ENCODE measurements at regions not wholly inside any gene's neighbourhood (a gene's known extent, or its start where the extent isn't known, plus 50 kb on each side); places are given as distances from the start of the nearest gene placed in this dataset.
"Not testable (repeated sequence)": the region's sequence is repeated elsewhere in the genome, so short reads cannot be mapped to it uniquely, and the experiment has no call there.

DNA sequence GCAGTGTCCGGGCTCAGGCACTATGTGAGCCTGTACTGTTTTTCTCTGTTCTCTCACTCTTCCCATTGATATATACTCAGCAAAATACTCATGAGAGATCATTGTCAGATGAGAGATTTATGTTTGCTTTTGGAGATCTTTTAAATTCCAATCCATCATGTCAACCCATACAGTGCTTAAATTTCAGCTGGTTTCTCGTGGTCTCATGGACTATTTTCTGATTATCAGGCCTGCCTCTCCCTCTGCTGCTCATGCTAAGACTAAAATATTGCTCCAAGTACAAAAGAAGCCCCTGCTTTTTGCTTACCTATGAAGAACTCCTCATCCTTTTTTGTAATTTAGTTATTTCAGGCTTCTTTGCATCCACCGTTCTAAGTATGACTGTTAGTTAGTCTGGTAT, 547.2 kb downstream of the KCNJ2 start:
- no peak overlapping the region for H3K4me3 ChIP-seq (ENCODE audit: low read length in 3 of 3)
- intact Hi-C loops (cut with DNase I): no loop called here

GRCh38 chr17:70717042-70717441, 547.7 kb downstream of the KCNJ2 start:
- no peaks in the 10 kb centered on the region for H3K36me3 ChIP-seq (ENCODE audit: control insufficient read depth in 2 of 3, insufficient read depth in 3 of 3, low read length in 3 of 3)
- TF ChIP-seq, protein P1, sequence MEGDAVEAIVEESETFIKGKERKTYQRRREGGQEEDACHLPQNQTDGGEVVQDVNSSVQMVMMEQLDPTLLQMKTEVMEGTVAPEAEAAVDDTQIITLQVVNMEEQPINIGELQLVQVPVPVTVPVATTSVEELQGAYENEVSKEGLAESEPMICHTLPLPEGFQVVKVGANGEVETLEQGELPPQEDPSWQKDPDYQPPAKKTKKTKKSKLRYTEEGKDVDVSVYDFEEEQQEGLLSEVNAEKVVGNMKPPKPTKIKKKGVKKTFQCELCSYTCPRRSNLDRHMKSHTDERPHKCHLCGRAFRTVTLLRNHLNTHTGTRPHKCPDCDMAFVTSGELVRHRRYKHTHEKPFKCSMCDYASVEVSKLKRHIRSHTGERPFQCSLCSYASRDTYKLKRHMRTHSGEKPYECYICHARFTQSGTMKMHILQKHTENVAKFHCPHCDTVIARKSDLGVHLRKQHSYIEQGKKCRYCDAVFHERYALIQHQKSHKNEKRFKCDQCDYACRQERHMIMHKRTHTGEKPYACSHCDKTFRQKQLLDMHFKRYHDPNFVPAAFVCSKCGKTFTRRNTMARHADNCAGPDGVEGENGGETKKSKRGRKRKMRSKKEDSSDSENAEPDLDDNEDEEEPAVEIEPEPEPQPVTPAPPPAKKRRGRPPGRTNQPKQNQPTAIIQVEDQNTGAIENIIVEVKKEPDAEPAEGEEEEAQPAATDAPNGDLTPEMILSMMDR (IDR thresholded peaks at IDR 0.05; ENCODE audit: borderline replicate concordance, extremely low read depth, insufficient read depth): no peak
- H3K9me3 ChIP-seq (ENCODE audit: control insufficient read depth in 2 of 3, insufficient read depth in 1 of 3, low read length in 3 of 3): peaks cover 0 to 2% (median 0%) of the 10 kb centered on the region in 3 donors
- H3K27me3 ChIP-seq (ENCODE audit: control insufficient read depth, insufficient read depth, low read length): no peaks in the 10 kb centered on the region
- FAIRE-seq (no peak), DNase-seq (no peak)
- intact Hi-C loops (cut with DNase I): no loop called here
- H3K27ac ChIP-seq (ENCODE audit: low read depth in 2 of 2, low read length in 2 of 2): no peak overlapping the region
- no peaks in the 10 kb centered on the region for H3K4me1 ChIP-seq (ENCODE audit: control insufficient read depth in 2 of 3, insufficient read depth in 2 of 3, low read depth in 1 of 3, low read length in 3 of 3)
- H3K4me3 ChIP-seq (ENCODE audit: low read length in 3 of 3): no peak overlapping the region
- H3K9ac ChIP-seq (ENCODE audit: low read length in 3 of 3): no peak overlapping the region

More for the DNA sequence above, 547.2 kb downstream of the KCNJ2 start:
- TF ChIP-seq, protein P1 (IDR thresholded peaks at IDR 0.05; ENCODE audit: borderline replicate concordance, extremely low read depth, insufficient read depth): no peak
- DNase-seq (no peak), FAIRE-seq (no peak)
- Histone ChIP-seq H3K27me3 (ENCODE audit: control insufficient read depth, insufficient read depth, low read length) (no peaks in the 10 kb centered on the region), H3K4me1 (ENCODE audit: control insufficient read depth in 2 of 3, insufficient read depth in 2 of 3, low read depth in 1 of 3, low read length in 3 of 3) (no peaks in the 10 kb centered on the region), H3K36me3 (ENCODE audit: control insufficient read depth in 2 of 3, insufficient read depth in 3 of 3, low read length in 3 of 3) (no peaks in the 10 kb centered on the region), H3K27ac (ENCODE audit: low read depth in 2 of 2, low read length in 2 of 2) (no peak overlapping the region), H3K9me3 (ENCODE audit: control insufficient read depth in 2 of 3, insufficient read depth in 1 of 3, low read length in 3 of 3) (peaks cover 0 to 2% (median 0%) of the 10 kb centered on the region in 3 donors), H3K9ac (ENCODE audit: low read length in 3 of 3) (no peak overlapping the region)

GRCh38 chr17:70736375-70736957, 567.1 kb downstream of the KCNJ2 start:
- intact Hi-C loops (cut with DNase I): no loop called here
- TF ChIP-seq, protein P1 (IDR thresholded peaks at IDR 0.05; ENCODE audit: borderline replicate concordance, extremely low read depth, insufficient read depth): no peak
- no peak for FAIRE-seq
- Histone ChIP-seq H3K4me3 (ENCODE audit: low read length in 3 of 3) (no peak overlapping the region), H3K9me3 (ENCODE audit: control insufficient read depth in 2 of 3, insufficient read depth in 1 of 3, low read length in 3 of 3) (no peaks in the 10 kb centered on the region), H3K27me3 (ENCODE audit: control insufficient read depth, insufficient read depth, low read length) (no peaks in the 10 kb centered on the region), H3K4me1 (ENCODE audit: control insufficient read depth in 2 of 3, insufficient read depth in 2 of 3, low read depth in 1 of 3, low read length in 3 of 3) (no peaks in the 10 kb centered on the region), H3K9ac (ENCODE audit: low read length in 3 of 3) (no peak overlapping the region), H3K27ac (ENCODE audit: low read depth in 2 of 2, low read length in 2 of 2) (no peak overlapping the region), H3K36me3 (ENCODE audit: control insufficient read depth in 2 of 3, insufficient read depth in 3 of 3, low read length in 3 of 3) (no peaks in the 10 kb centered on the region)
- no peak for DNase-seq

DNA sequence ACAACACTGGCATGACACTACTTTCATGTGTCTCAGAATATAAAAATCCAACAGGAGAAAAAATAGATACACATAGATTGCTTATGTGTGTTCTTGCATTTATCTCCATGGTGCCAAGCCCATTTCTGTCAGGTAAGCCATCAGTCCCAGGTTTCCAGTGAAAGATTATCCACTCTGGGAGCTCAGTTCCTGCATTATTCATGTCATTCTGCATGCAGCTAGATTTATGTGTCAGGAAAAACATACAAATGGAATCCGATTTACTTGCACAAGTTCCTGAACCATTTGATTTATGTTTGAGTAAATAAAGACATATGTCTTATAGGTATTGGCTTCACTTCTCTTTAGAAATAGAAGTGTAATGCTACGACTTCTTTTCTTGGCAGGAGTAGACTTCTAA, 569.7 kb downstream of the KCNJ2 start:
- Histone ChIP-seq H3K4me3 (ENCODE audit: low read length in 3 of 3) (no peak overlapping the region), H3K36me3 (ENCODE audit: control insufficient read depth in 2 of 3, insufficient read depth in 3 of 3, low read length in 3 of 3) (no peaks in the 10 kb centered on the region), H3K9ac (ENCODE audit: low read length in 3 of 3) (no peak overlapping the region), H3K27me3 (ENCODE audit: control insufficient read depth, insufficient read depth, low read length) (no peaks in the 10 kb centered on the region), H3K4me1 (ENCODE audit: control insufficient read depth in 2 of 3, insufficient read depth in 2 of 3, low read depth in 1 of 3, low read length in 3 of 3) (no peaks in the 10 kb centered on the region), H3K9me3 (ENCODE audit: control insufficient read depth in 2 of 3, insufficient read depth in 1 of 3, low read length in 3 of 3) (no peaks in the 10 kb centered on the region), H3K27ac (ENCODE audit: low read depth in 2 of 2, low read length in 2 of 2) (no peak overlapping the region)
- intact Hi-C loops (cut with DNase I): no loop called here
- TF ChIP-seq, protein P1 (IDR thresholded peaks at IDR 0.05; ENCODE audit: borderline replicate concordance, extremely low read depth, insufficient read depth): no peak
- peak in 1 of 5 donors; percentile 11 for DNase-seq
- FAIRE-seq: no peak

GRCh38 chr17:70746574-70746973, 577.2 kb downstream of the KCNJ2 start:
- H3K9ac ChIP-seq (ENCODE audit: low read length in 3 of 3); H3K36me3 ChIP-seq (ENCODE audit: control insufficient read depth in 2 of 3, insufficient read depth in 3 of 3, low read length in 3 of 3); H3K27ac ChIP-seq (ENCODE audit: low read depth in 2 of 2, low read length in 2 of 2); DNase-seq; H3K27me3 ChIP-seq (ENCODE audit: control insufficient read depth, insufficient read depth, low read length); H3K4me1 ChIP-seq (ENCODE audit: control insufficient read depth in 2 of 3, insufficient read depth in 2 of 3, low read depth in 1 of 3, low read length in 3 of 3); FAIRE-seq; H3K4me3 ChIP-seq (ENCODE audit: low read length in 3 of 3); intact Hi-C loops (cut with DNase I); H3K9me3 ChIP-seq (ENCODE audit: control insufficient read depth in 2 of 3, insufficient read depth in 1 of 3, low read length in 3 of 3): not testable (repeated sequence)

Data from kidney (tissue), 13 donors.